ENCODE measurements at regions not wholly inside any gene's neighbourhood (a gene's known extent, or its start where the extent isn't known, plus 50 kb on each side); places are given as distances from the start of the nearest gene placed in this dataset.

GRCh38 chrY:12651095-12651494 lies 49.9 kb upstream of the USP9Y start (continued):
- TF ChIP-seq ARID4B (CRISPR knock-in tag; IDR thresholded peaks at IDR 0.05; ENCODE audit: borderline replicate concordance): no peak
- no peak for TF ChIP-seq ZMAT4 (CRISPR knock-in tag; IDR thresholded peaks at IDR 0.05)
- TF ChIP-seq ZNF532 (CRISPR knock-in tag; IDR thresholded peaks at IDR 0.05; ENCODE audit: borderline replicate concordance): no peak
- TF ChIP-seq ZNF425 (CRISPR knock-in tag; conservative IDR thresholded peaks at IDR 0.05): no peak
- no peak for TF ChIP-seq STAT6 (CRISPR knock-in tag; conservative IDR thresholded peaks at IDR 0.05; ENCODE audit: low read depth)
- no peak for TF ChIP-seq FOXJ3 (CRISPR knock-in tag; IDR thresholded peaks at IDR 0.05; ENCODE audit: borderline replicate concordance)
- no peak for TF ChIP-seq ESRRA (CRISPR knock-in tag; IDR thresholded peaks at IDR 0.05; ENCODE audit: borderline replicate concordance)
